ENCODE measurements at regions not wholly inside any gene's neighbourhood (a gene's known extent, or its start where the extent isn't known, plus 50 kb on each side); places are given as distances from the start of the nearest gene placed in this dataset.

DNA sequence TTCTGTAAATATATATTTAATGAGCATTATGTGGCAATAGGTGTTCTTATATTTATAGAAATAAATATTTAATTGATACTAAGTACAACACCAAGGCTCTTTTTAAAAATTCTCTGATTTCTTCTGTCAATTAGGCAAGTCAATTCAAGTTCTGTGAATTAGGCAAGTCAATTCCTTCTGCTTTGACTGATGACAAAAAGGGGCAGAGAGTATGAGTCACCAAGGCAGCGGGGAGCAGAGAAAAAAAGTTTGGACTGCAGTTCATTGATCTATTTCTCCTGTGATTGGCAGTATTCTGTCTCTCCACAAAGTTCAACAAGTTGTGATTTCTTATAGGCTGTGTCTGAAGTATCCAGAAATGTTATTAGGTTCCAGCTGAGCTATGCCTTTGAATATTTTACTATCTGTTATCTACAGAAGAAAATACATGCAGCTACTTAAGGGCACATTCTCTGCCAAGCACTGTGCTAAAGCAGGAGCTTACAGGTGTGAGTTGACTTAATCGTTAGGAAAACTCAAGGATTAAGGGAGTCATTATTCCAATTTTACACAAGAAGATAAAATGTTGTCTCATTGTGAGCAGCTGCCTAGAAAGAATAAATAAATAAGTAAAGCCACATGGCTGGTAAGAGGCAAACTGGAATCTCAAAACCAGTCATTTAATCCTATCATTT is 206.4 kb upstream of the ALG10B start:
- TF ChIP-seq, protein P1, sequence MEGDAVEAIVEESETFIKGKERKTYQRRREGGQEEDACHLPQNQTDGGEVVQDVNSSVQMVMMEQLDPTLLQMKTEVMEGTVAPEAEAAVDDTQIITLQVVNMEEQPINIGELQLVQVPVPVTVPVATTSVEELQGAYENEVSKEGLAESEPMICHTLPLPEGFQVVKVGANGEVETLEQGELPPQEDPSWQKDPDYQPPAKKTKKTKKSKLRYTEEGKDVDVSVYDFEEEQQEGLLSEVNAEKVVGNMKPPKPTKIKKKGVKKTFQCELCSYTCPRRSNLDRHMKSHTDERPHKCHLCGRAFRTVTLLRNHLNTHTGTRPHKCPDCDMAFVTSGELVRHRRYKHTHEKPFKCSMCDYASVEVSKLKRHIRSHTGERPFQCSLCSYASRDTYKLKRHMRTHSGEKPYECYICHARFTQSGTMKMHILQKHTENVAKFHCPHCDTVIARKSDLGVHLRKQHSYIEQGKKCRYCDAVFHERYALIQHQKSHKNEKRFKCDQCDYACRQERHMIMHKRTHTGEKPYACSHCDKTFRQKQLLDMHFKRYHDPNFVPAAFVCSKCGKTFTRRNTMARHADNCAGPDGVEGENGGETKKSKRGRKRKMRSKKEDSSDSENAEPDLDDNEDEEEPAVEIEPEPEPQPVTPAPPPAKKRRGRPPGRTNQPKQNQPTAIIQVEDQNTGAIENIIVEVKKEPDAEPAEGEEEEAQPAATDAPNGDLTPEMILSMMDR (IDR thresholded peaks at IDR 0.05), result no peak
- TF ChIP-seq POLR2A (IDR thresholded peaks at IDR 0.05), result no peak

Data from heart left ventricle (tissue), 13 donors.